CD4-positive, CD25-positive, alpha-beta regulatory T cell (primary cell): ENCODE measurements at regions not wholly inside any gene's neighbourhood (a gene's known extent, or its start where the extent isn't known, plus 50 kb on each side); places are given as distances from the start of the nearest gene placed in this dataset.
"Not testable (repeated sequence)": the region's sequence is repeated elsewhere in the genome, so short reads cannot be mapped to it uniquely, and the experiment has no call there.

Experiments
- ATAC-seq, 2 donors: fragments of 150-1000 bp; cut with Tn5 transposase; one replicate each; pipeline ENCODE4 v1.10.0; 2021; ENCODE audit warnings: low read depth in 2 of 2, moderate number of reproducible peaks in 2 of 2, moderate library complexity in 1 of 2
- DNase-seq, 3 donors: peaks; one replicate each; pipeline versions ENCODE4 v3.0.0 to v3.0.0-alpha.2; 2012 to 2022; ENCODE audit warnings: mixed read lengths in 1 of 3
- H3K27ac ChIP-seq: one replicate; pipeline ENCODE4 v1.7.0; 2013; ENCODE audit warnings: mild to moderate bottlenecking, low read length; ENCODE audit not compliant: insufficient read depth, poor library complexity, severe bottlenecking
- H3K27me3 ChIP-seq: one replicate; pipeline ENCODE4 v1.7.0; 2013; ENCODE audit warnings: low read length; ENCODE audit not compliant: control insufficient read depth, insufficient read depth
- H3K36me3 ChIP-seq: one replicate; pipeline ENCODE4 v1.7.0; 2013; ENCODE audit warnings: mild to moderate bottlenecking, low read length, moderate library complexity; ENCODE audit not compliant: control insufficient read depth, insufficient read depth
- H3K4me1 ChIP-seq: 2 replicates; pipeline ENCODE4 v1.7.0; 2013; ENCODE audit warnings: mild to moderate bottlenecking, low read length; ENCODE audit not compliant: insufficient read depth, control insufficient read depth, poor library complexity, severe bottlenecking
- H3K4me3 ChIP-seq: one replicate; pipeline ENCODE4 v1.7.0; 2013; ENCODE audit warnings: low read depth, mild to moderate bottlenecking, low read length, moderate library complexity
- H3K9me3 ChIP-seq, 2 experiments: 1 replicate in 1 of 2; 2 replicates in 1 of 2; pipeline ENCODE4 v1.7.0; 2013; ENCODE audit warnings: low read length in 2 of 2, mild to moderate bottlenecking in 1 of 2, moderate library complexity in 1 of 2; ENCODE audit not compliant: control insufficient read depth in 2 of 2
- H3K27ac Mint-ChIP-seq, 3 donors: one replicate each; pipeline ENCODE4 v1.8.0; 2020 to 2022; ENCODE audit warnings: mild to moderate bottlenecking in 3 of 3, mixed read lengths in 3 of 3, moderate library complexity in 2 of 3
- H3K27me3 Mint-ChIP-seq: one replicate; pipeline ENCODE4 v1.8.0; 2022; ENCODE audit warnings: mild to moderate bottlenecking, mixed read lengths
- H3K36me3 Mint-ChIP-seq: one replicate; pipeline ENCODE4 v1.8.0; 2020; ENCODE audit warnings: mixed read lengths
- H3K4me1 Mint-ChIP-seq, 4 donors: one replicate each; pipeline ENCODE4 v1.8.0; 2020 to 2022; ENCODE audit warnings: mixed read lengths in 4 of 4, mild to moderate bottlenecking in 1 of 4
- H3K4me3 Mint-ChIP-seq, 4 donors: one replicate each; pipeline ENCODE4 v1.8.0; 2020 to 2022; ENCODE audit warnings: mild to moderate bottlenecking in 4 of 4, mixed read lengths in 4 of 4, moderate library complexity in 3 of 4
- H3K9me3 Mint-ChIP-seq, 7 donors: one replicate each; pipeline ENCODE4 v1.8.0; 2020 to 2022; ENCODE audit warnings: mixed read lengths in 7 of 7, mild to moderate bottlenecking in 3 of 7, moderate library complexity in 2 of 7

- Histone ChIP-seq H3K27ac (no peak overlapping the region), H3K4me1 (no peaks in the 10 kb centered on the region), H3K27me3 (peaks cover 4% of the 10 kb centered on the region), H3K36me3 (no peaks in the 10 kb centered on the region), H3K4me3 (no peak overlapping the region), H3K9me3 (no peaks in the 10 kb centered on the region)
- DNase-seq (no peak), ATAC-seq (no peak)
- Mint-ChIP-seq H3K9me3 (peaks cover 0 to 3% (median 0%) of the 10 kb centered on the region in 7 donors), H3K4me1 (peaks cover 0 to 10% (median 2%) of the 10 kb centered on the region in 4 donors), H3K36me3 (no peaks in the 10 kb centered on the region), H3K27me3 (peaks cover 5% of the 10 kb centered on the region), H3K27ac (no peak overlapping the region), H3K4me3 (no peak overlapping the region)
Observed at GRCh38 chr3:18987862-18988447, 160.4 kb upstream of the KCNH8 start.

GRCh38 chr3:18987070-18987469, 161.2 kb upstream of the KCNH8 start:
- H3K27me3 ChIP-seq: peaks cover 4% of the 10 kb centered on the region
- Mint-ChIP-seq H3K4me3 (no peak overlapping the region), H3K9me3 (peaks cover 0 to 3% (median 0%) of the 10 kb centered on the region in 7 donors), H3K36me3 (no peaks in the 10 kb centered on the region), H3K27ac (no peak overlapping the region), H3K4me1 (peaks cover 0 to 10% (median 2%) of the 10 kb centered on the region in 4 donors), H3K27me3 (peaks cover 5% of the 10 kb centered on the region)
- no peak overlapping the region for H3K4me3 ChIP-seq
- H3K36me3 ChIP-seq: no peaks in the 10 kb centered on the region
- no peak for ATAC-seq
- no peaks in the 10 kb centered on the region for H3K4me1 ChIP-seq
- DNase-seq: no peak
- no peaks in the 10 kb centered on the region for H3K9me3 ChIP-seq
- no peak overlapping the region for H3K27ac ChIP-seq

GRCh38 chr3:18982920-18983319, 165.4 kb upstream of the KCNH8 start:
- no peak for ATAC-seq
- no peaks in the 10 kb centered on the region for H3K4me1 ChIP-seq

GRCh38 chr3:18976102-18976501, 172.2 kb upstream of the KCNH8 start:
- H3K4me1 ChIP-seq, H3K9me3 ChIP-seq, H3K9me3 Mint-ChIP-seq, H3K4me3 ChIP-seq, H3K36me3 ChIP-seq, DNase-seq, H3K36me3 Mint-ChIP-seq, H3K27me3 Mint-ChIP-seq, ATAC-seq, H3K4me3 Mint-ChIP-seq, H3K27ac Mint-ChIP-seq, H3K27me3 ChIP-seq, H3K4me1 Mint-ChIP-seq, H3K27ac ChIP-seq: not testable (repeated sequence)

More at GRCh38 chr3:18982920-18983319, 165.4 kb upstream of the KCNH8 start:
- H3K27me3 Mint-ChIP-seq: peaks cover 3% of the 10 kb centered on the region
- H3K36me3 Mint-ChIP-seq: no peaks in the 10 kb centered on the region
- H3K9me3 Mint-ChIP-seq: no peaks in the 10 kb centered on the region
- Histone ChIP-seq H3K27me3 (peaks cover 2% of the 10 kb centered on the region), H3K4me3 (no peak overlapping the region), H3K27ac (no peak overlapping the region), H3K36me3 (no peaks in the 10 kb centered on the region), H3K9me3 (no peaks in the 10 kb centered on the region)
- H3K4me3 Mint-ChIP-seq: no peak overlapping the region
- no peak for DNase-seq
- H3K4me1 Mint-ChIP-seq: no peaks in the 10 kb centered on the region
- no peak overlapping the region for H3K27ac Mint-ChIP-seq

GRCh38 chr3:18968120-18968519, 180.2 kb upstream of the KCNH8 start:
- no peaks in the 10 kb centered on the region for H3K9me3 ChIP-seq
- no peak overlapping the region for H3K27ac ChIP-seq
- DNase-seq (no peak), ATAC-seq (no peak)
- H3K27me3 ChIP-seq: no peaks in the 10 kb centered on the region
- Mint-ChIP-seq H3K4me3 (peak overlapping the region in 1 of 4 donors; percentile 34), H3K9me3 (peaks cover 0 to 8% (median 2%) of the 10 kb centered on the region in 7 donors), H3K27me3 (peaks cover 4% of the 10 kb centered on the region), H3K36me3 (no peaks in the 10 kb centered on the region), H3K27ac (no peak overlapping the region), H3K4me1 (no peaks in the 10 kb centered on the region)
- no peaks in the 10 kb centered on the region for H3K36me3 ChIP-seq
- H3K4me3 ChIP-seq: no peak overlapping the region
- H3K4me1 ChIP-seq: no peaks in the 10 kb centered on the region

- ATAC-seq (no peak), DNase-seq (no peak)
- H3K4me1 Mint-ChIP-seq: no peaks in the 10 kb centered on the region
- no peaks in the 10 kb centered on the region for H3K4me1 ChIP-seq
- no peak overlapping the region for H3K27ac ChIP-seq
- peaks cover 4% of the 10 kb centered on the region for H3K27me3 Mint-ChIP-seq
- H3K36me3 Mint-ChIP-seq: no peaks in the 10 kb centered on the region
- no peak overlapping the region for H3K27ac Mint-ChIP-seq
- peaks cover 0 to 10% (median 2%) of the 10 kb centered on the region in 7 donors for H3K9me3 Mint-ChIP-seq
- H3K4me3 ChIP-seq: no peak overlapping the region
- H3K36me3 ChIP-seq: no peaks in the 10 kb centered on the region
- H3K27me3 ChIP-seq: no peaks in the 10 kb centered on the region
- H3K4me3 Mint-ChIP-seq: no peak overlapping the region
- H3K9me3 ChIP-seq: no peaks in the 10 kb centered on the region
Observed at GRCh38 chr3:18965781-18966180, 182.5 kb upstream of the KCNH8 start.

GRCh38 chr3:18964640-18965039, 183.7 kb upstream of the KCNH8 start:
- H3K4me1 Mint-ChIP-seq: no peaks in the 10 kb centered on the region

GRCh38 chr3:18951333-18951732, 197.0 kb upstream of the KCNH8 start:
- DNase-seq (no peak), ATAC-seq (no peak)
- Histone ChIP-seq H3K36me3 (no peaks in the 10 kb centered on the region), H3K27ac (no peak overlapping the region), H3K4me1 (no peaks in the 10 kb centered on the region), H3K27me3 (no peaks in the 10 kb centered on the region), H3K9me3 (no peaks in the 10 kb centered on the region), H3K4me3 (no peak overlapping the region)
- H3K27me3 Mint-ChIP-seq: no peaks in the 10 kb centered on the region
- no peak overlapping the region for H3K4me3 Mint-ChIP-seq
- H3K27ac Mint-ChIP-seq: no peak overlapping the region
- no peaks in the 10 kb centered on the region for H3K36me3 Mint-ChIP-seq
- H3K4me1 Mint-ChIP-seq: no peaks in the 10 kb centered on the region
- H3K9me3 Mint-ChIP-seq: peaks cover 0 to 4% (median 0%) of the 10 kb centered on the region in 7 donors

More at GRCh38 chr3:18964640-18965039, 183.7 kb upstream of the KCNH8 start:
- Histone ChIP-seq H3K4me1 (no peaks in the 10 kb centered on the region), H3K27ac (no peak overlapping the region), H3K9me3 (no peaks in the 10 kb centered on the region), H3K4me3 (no peak overlapping the region), H3K36me3 (no peaks in the 10 kb centered on the region), H3K27me3 (no peaks in the 10 kb centered on the region)
- ATAC-seq (no peak), DNase-seq (no peak)
- H3K36me3 Mint-ChIP-seq: no peaks in the 10 kb centered on the region
- H3K4me3 Mint-ChIP-seq: no peak overlapping the region
- H3K27me3 Mint-ChIP-seq: no peaks in the 10 kb centered on the region
- H3K9me3 Mint-ChIP-seq: peaks cover 0 to 12% (median 2%) of the 10 kb centered on the region in 7 donors
- no peak overlapping the region for H3K27ac Mint-ChIP-seq
